ENCODE measurements at regions not wholly inside any gene's neighbourhood (a gene's known extent, or its start where the extent isn't known, plus 50 kb on each side); places are given as distances from the start of the nearest gene placed in this dataset.

DNA sequence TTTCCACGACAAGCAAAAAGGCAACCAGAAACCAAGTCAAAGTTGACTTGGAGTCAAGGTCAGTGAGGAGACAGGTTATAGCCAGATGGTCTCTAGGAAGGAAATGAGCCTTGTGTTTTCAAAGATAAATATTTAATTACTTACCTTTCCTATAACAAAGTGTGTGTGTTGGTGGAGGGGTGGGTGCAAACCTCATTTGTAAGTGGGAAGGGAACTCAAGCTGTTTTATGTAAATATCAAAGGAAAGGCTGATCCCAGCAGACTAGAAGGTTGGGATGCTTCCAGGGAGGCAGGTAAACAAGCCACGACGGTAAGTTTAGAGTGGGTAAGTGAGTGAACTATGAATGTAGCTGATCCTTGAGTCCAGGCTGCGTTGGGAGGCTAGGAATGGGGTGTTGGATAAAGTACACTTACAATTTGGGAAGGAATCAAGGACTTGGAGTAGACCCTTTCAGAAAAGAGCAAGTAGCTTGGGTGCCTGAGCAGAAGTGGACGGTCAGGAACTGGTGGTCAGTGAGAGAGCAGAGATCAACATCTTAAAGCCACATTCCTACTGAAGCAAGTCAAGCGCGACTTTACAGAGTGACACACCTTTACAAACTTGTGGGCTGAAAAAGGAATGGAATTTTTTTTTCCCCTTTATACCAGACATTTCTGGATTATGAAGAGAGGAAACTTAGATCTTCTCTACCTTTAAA is 82.0 kb upstream of the TBL1XR1 start:
- Histone ChIP-seq H3F3A (ENCODE audit: insufficient read depth, low read depth) (peaks cover 11% of the 10 kb centered on the region), H3K4me2 (peak overlapping the region; percentile 51), H3K79me2 (ENCODE audit: low read depth) (no peaks in the 10 kb centered on the region), H3K4me1 (replicated peaks; ENCODE audit: insufficient read depth) (peaks cover 40% of the 10 kb centered on the region), H2AFZ (no peak overlapping the region), H4K20me1 (ENCODE audit: insufficient read depth) (no peaks in the 10 kb centered on the region), H3K36me3 (ENCODE audit: low read depth) (no peaks in the 10 kb centered on the region), H3K27me3 (ENCODE audit: insufficient read depth, low read depth) (no peaks in the 10 kb centered on the region), H3K9me3 (ENCODE audit: insufficient read depth, low read depth) (no peaks in the 10 kb centered on the region), H3K27ac (peak overlapping the region; percentile 45), H3K9me2 (ENCODE audit: insufficient read depth) (no peaks in the 10 kb centered on the region), H3K4me3 (no peak overlapping the region)
- POLR2A ChIA-PET (ENCODE audit: unreplicated experiment) = interaction anchor here (0.7 kb wide), 1 partner anchor 244 kb away, joined by 5 read pairs; no protein-coding TSS in a partner anchor
- BruUV-seq (replicated peaks) = no TSS peak
- DNase-seq = peak; percentile 55 to 84
- TF ChIP-seq CTCF (conservative IDR thresholded peaks at IDR 0.05) = no peak
- no peak for TF ChIP-seq EZH2 (IDR thresholded peaks at IDR 0.05; ENCODE audit: low read depth)
- CTCF ChIA-PET = interaction anchor here (0.6 kb wide), 1 partner anchor 20 kb away, joined by 9 read pairs; no protein-coding TSS in a partner anchor
- intact Hi-C loops (cut with micrococcal nuclease; ENCODE audit: unreplicated experiment) = no loop called here

DNA sequence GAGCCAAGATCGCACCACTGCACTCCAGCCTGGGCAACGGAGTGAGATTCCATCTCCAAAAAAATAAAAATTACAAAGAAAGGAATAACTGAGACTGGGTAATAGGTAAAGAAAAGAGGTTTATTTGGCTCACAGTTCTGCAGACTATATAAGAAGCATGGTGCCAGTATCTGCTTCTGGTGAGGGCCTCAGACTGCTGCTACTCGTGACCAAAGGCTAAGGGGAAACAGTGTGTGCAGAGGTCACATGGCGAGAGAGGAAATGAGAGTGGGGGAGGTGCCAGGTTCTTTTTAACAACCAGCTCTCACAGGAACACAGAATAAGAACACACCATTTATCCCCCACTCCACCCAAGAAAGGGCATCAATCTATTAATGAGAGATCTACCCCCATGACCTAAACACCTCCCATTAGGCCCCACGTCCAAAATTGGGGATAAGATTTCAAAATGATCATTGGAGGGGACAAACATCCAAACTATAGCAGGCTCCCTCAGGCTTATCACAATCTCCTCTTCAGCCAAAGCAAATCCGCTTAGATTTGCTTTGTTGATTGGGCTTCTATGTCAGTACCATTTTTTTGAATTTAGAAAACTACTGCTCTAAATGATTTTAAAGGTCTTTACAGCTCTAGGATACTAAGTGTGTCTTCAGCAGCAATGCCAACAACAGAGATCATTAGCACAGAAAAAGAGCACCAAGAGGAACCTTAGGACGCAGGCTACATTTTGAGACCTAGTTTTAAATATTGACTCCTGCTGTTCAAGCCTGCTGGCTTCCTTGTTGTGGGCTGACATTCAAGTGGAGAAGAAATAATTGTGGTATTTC is 84.2 kb upstream of the TBL1XR1 start:
- Histone ChIP-seq H3K27me3 (ENCODE audit: insufficient read depth, low read depth) (no peaks in the 10 kb centered on the region), H3K4me3 (no peak overlapping the region), H2AFZ (no peak overlapping the region), H3K79me2 (ENCODE audit: low read depth) (no peaks in the 10 kb centered on the region), H3K4me2 (no peak overlapping the region), H3F3A (ENCODE audit: insufficient read depth, low read depth) (peaks cover 28% of the 10 kb centered on the region), H4K20me1 (ENCODE audit: insufficient read depth) (no peaks in the 10 kb centered on the region), H3K9me2 (ENCODE audit: insufficient read depth) (no peaks in the 10 kb centered on the region), H3K27ac (no peak overlapping the region), H3K36me3 (ENCODE audit: low read depth) (no peaks in the 10 kb centered on the region), H3K4me1 (replicated peaks; ENCODE audit: insufficient read depth) (peaks cover 62% of the 10 kb centered on the region), H3K9me3 (ENCODE audit: insufficient read depth, low read depth) (no peaks in the 10 kb centered on the region)
- ChIA-PET POLR2A (ENCODE audit: unreplicated experiment) (no interaction called here), CTCF (no interaction called here)
- BruUV-seq (replicated peaks) = no TSS peak
- TF ChIP-seq EZH2 (IDR thresholded peaks at IDR 0.05; ENCODE audit: low read depth) (no peak), CTCF (conservative IDR thresholded peaks at IDR 0.05) (no peak)
- intact Hi-C loops (cut with micrococcal nuclease; ENCODE audit: unreplicated experiment) = loop anchor here (5.0 to 10.0 kb wide), 2 partner anchors 34 to 463 kb away; no protein-coding TSS in a partner anchor
- DNase-seq = no peak

DNA sequence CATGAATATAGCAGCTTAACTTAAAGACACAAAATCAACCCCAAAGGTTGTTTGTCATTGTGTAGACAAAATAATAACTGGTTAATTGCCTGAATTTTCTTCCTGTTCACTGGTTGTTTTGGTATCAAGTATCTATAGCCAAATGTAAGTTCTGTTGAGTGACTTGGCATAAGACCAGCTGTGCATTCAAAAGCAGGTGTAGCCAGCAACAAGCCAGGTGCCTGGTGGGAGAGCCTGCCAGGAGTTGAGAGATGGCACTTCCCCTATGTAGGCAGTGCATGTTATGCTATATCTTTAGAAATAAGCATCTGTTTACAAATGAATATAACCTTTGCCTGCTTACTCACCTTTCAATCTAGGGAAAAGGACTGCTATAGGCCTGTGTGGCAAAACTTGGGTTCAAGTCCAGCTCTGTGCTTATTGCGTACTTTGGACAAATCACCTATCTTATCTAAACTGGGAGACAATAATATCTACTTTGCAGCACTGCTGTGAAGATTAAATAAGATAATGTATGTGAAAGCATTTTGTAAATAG is 84.9 kb upstream of the TBL1XR1 start:
- CTCF ChIA-PET = no interaction called here
- intact Hi-C loops (cut with micrococcal nuclease; ENCODE audit: unreplicated experiment) = loop anchor here (5.0 to 10.0 kb wide), 2 partner anchors 35 to 463 kb away; no protein-coding TSS in a partner anchor
- TF ChIP-seq EZH2 (IDR thresholded peaks at IDR 0.05; ENCODE audit: low read depth) = no peak
- TF ChIP-seq CTCF (conservative IDR thresholded peaks at IDR 0.05) = no peak

More for the DNA sequence above, 84.9 kb upstream of the TBL1XR1 start:
- Histone ChIP-seq H3K9me2 (ENCODE audit: insufficient read depth) (no peaks in the 10 kb centered on the region), H3K4me2 (no peak overlapping the region), H3K27ac (no peak overlapping the region), H3K27me3 (ENCODE audit: insufficient read depth, low read depth) (no peaks in the 10 kb centered on the region), H3F3A (ENCODE audit: insufficient read depth, low read depth) (peaks cover 32% of the 10 kb centered on the region), H2AFZ (no peak overlapping the region), H3K4me3 (no peak overlapping the region), H3K9me3 (ENCODE audit: insufficient read depth, low read depth) (no peaks in the 10 kb centered on the region), H3K79me2 (ENCODE audit: low read depth) (no peaks in the 10 kb centered on the region), H4K20me1 (ENCODE audit: insufficient read depth) (no peaks in the 10 kb centered on the region), H3K36me3 (ENCODE audit: low read depth) (no peaks in the 10 kb centered on the region), H3K4me1 (replicated peaks; ENCODE audit: insufficient read depth) (peaks cover 69% of the 10 kb centered on the region)
- POLR2A ChIA-PET (ENCODE audit: unreplicated experiment) = no interaction called here
- BruUV-seq (replicated peaks) = no TSS peak
- DNase-seq = peak in 1 of 2 experiments; percentile 47

Data from PC-9 (cell line).